Medulla oblongata (tissue), 1 donor: ENCODE measurements at regions not wholly inside any gene's neighbourhood (a gene's known extent, or its start where the extent isn't known, plus 50 kb on each side); places are given as distances from the start of the nearest gene placed in this dataset.
"Not testable (repeated sequence)": the region's sequence is repeated elsewhere in the genome, so short reads cannot be mapped to it uniquely, and the experiment has no call there.

Experiments used
- DNase-seq: peaks from one replicate; pipeline ENCODE4 v3.0.0-alpha.2; 2015; ENCODE audit errors: extremely low spot score

DNA sequence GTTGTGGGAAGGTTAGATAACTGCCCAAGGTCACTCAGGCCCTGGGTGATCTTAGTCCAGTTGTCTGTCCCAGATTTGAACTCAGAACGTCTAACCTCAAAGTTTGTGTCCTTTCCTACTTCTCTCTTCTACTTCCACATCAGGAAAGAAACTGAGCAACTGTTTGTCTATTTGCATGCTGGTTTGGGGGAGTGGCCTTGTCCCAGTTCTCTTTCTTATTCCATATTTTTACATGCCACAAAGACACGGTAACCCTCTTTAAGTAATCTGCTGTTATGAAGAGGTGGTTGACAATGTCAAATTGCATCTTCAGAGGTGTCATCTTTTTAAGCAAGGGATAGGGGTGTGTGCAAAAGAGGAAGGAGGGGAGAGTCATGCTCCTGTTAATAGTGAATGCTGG lies 432.5 kb downstream of the HS3ST3B1 start:
- no peak for DNase-seq

DNA sequence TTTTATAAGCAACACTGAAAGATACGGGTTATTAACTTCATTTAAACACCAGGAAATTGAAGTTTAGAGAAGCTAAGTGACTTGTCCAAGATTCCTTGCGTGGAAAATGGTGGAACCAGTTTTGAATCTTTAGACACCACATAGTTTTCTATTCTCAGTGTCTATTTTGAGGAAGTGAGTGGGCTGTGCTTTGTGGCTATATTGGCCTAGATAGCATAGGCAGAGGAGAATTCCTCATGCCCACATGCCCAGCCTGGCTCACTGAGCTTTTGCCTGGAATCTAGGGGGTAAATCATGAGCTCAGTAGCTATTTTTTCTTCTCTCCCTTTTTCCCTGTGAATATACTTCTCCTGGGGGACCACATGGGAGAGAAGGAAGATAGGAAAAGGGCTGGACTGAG lies 431.3 kb downstream of the HS3ST3B1 start:
- no peak for DNase-seq

DNA sequence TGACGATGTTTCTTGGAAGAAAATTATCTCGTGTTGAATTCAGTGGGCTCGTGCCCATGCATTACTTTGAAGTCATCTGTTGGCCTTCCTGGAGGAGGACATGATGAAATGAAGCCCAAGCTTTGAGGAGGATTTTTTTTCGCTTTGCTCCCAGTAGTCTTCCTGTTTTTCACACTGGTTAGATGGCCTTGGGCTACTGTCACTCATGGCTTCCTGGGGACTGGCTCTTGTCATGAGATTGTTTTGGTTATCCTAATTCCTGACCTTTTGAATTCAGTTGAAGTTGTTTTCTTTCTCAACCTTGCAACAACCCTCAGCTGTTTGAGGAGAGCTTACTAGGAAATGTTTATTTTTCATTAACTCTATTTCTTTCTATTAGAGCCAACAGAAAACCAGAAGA lies 430.7 kb downstream of the HS3ST3B1 start:
- DNase-seq = no peak

DNA sequence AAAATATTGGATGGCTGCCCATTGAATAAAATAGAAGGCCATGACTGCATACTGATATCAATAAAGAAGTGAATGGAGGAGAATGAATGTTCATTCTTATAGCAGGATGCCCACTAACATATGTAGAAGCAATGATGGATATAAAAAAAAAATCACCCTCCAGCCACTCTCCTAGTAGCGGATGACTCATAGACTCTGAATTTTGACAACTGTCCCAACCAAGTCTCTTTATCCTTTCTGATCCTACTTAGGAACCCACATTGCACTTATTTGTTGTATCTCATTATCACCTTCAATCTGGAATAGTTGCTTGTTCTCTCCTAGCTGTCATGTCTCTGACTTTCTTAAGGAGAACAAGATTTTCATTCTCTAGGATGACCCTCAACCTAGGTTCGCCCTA lies 429.9 kb downstream of the HS3ST3B1 start:
- DNase-seq = no peak

DNA sequence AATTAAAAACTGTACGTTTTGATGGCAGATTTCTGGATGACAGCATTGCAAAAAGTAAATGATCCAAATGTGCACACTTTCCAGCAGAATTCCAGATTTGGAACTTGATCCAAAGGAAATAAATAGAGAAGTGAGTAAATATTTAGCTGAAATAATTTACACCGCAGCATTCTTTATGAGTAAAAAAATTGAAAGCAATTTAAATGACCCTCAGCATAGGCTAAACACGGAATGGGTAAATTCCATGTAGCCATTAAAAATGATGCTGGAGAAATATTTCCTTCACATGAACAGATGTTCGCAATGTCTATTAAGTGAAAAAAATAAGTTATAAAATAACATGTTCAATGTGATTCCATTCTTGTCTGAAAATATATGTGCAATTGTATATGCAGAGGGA lies 424.8 kb downstream of the HS3ST3B1 start:
- no peak for DNase-seq

DNA sequence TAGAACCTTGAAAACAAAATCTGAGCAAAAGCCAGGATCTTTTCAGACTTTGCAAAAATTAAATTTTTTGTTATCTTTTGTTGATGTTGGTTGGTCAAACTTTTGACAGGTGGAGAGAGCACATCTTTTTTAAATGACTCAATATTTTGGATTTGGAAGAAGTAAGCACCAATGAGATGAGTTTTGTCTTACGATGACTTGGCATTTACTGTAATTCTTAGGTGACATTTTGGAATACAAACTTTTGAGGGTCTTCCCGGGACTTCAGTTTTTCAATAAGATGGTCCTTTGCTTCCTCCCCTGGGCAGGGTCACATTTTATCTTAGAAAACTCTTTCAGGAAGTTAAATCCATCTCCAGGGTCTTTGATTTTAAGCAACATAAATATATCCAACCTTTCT lies 423.9 kb downstream of the HS3ST3B1 start:
- DNase-seq = no peak

DNA sequence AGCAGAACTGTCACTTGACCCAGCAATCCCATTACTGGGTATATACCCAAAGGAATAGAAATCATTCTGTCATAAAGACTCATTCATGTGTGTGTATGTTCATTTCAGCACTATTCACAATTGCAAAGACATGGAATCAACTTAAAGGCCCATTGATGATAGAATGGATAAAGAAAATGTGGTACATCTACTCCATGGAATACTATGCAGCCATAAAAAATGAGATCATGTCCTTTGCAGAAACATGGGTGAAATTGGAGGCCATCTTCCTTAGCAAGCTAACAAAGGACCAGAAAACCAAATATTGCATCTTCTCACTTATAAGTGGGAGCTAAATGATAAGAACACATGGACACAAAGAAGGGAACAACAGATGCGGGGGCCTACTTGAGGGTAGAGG lies 422.5 kb downstream of the HS3ST3B1 start:
- not testable (repeated sequence) for DNase-seq

DNA sequence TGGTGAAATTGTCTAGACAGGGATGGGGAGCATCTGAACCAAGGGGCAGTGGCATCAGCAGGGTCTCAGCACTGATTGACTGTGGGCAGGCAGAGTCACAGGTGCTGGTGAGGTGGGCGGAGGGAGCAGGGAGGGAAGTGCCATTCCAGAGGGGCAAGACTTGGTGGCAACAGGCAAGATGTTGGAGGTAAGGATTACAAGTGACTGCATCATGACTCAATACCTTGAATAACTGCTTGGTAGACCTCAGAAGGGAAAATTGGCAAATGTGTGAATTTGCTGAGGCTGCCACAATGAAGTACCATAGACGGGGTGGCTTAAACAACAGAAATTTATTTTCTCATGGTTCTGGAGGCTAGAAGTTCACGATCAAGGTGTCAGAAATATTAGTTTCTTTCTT lies 419.1 kb downstream of the HS3ST3B1 start:
- no peak for DNase-seq

DNA sequence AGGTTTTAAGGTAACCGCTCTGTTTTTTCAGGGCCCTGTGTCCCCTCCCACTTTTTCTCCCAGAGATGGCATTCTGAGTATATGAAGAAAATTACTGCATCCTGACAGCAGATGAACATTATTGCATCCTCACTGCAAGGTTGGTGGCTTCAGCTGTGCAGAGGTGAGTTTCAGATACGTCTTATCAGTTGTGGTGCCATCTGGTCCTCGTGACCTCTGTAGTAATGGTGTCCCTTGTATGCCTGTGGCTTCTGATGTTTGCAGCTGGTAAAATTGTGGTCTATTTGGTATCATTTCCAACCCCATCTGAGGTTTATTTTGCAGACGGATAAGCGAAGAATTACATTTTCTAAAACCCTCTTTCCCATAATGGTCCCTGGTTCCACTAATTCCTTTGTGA lies 417.0 kb downstream of the HS3ST3B1 start:
- DNase-seq = no peak

DNA sequence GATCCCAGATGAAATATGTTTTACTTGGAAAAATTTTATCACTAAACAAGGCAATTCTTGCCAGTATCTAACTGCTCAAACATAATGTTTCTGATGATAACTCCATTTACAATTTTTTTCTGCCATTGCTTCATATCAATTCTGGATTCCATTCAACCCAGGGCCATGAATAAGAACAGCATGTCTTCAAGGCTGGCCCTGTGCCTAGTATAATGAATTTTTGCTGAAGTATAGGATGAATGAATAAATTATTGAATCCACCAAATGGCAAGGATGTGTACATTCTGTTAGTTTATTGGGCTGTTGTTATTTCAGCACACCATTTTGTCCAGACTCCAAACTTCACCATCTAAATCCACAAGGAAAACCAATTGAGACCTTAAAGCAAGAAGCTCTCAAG lies 414.7 kb downstream of the HS3ST3B1 start:
- DNase-seq = no peak

DNA sequence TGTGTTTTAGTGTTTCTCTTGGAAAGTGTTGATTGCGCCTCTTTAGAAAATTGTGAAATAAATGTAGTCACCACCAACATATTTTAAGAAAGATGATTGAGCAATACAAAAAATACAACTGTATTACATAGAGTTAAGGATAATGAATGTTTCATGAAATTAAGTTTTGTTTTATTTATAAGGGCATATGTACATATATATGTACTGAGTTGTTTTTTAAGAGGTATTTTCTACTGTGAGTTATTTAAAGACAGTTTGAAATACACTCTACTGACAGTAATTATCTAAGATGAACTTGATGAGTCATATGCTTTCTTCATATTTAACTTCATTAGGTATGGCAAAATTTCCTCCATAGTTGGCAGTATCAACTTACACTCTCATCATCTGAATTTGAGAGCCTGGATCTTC lies 411.7 kb downstream of the HS3ST3B1 start:
- no peak for DNase-seq

DNA sequence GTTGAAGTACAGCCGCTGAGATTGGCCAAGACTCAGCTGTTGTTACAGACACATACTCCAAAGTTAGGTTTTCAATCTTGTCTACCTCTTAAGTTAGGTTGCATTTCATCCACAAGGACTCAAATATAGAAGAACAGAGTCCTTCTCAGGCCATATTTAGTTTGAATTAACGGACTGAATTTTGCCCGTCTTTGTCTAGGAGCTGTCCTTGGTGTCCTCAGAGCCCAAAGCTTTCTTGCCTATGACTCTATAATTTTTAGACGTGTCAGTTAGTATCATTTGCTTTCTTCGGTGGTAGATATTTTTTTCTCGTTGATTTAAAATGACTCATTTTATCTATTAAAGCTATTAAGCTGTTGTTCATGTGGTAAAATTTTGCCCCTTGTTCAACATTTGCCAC lies 403.2 kb downstream of the HS3ST3B1 start:
- no peak for DNase-seq

DNA sequence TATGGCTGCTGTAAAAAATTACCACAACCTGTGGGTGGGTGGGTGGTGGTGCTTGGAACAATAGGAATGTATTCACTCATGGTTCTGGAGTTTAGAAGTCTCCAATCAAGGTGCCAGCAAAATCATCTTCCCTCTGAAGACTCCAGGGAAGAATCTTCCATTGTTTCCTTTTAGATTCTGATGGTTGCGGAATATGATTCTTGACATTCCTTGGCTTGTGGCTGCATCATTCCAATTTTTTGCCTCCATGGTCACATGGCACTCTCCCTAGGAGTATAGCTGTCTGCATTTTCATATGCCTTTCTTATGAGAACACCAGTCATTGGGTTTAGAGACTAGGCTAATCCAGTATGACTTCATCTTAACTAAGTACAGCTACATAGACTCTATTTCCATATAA lies 401.0 kb downstream of the HS3ST3B1 start:
- DNase-seq = no peak

DNA sequence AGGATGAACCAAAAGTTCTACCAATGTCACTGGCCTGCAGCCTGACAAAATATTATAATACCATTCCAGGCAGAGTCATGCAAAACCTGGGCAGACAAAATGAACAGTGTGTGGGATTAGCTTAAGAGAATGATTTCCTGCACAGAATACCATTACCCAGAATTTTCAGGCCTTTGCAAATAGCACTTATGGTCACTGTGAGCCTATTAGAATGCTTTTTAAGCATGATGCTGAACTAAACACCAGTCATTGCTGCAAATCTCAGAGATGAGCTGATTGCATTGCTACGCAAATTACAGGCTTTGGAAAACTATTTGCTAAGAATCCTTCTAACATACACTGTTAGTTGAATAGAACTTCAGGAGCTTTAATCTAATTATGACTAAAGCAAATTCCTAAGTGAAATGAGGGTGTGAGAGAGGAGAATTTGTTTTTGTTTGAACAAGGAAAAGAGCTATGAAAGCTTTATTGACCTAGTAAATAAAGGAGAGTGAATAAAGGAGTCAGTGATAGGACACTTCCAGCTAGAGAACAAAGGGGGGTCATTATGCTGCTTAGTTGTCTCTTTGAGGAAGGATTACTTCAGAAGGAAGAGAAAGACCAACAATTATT lies 398.8 kb downstream of the HS3ST3B1 start:
- peak; percentile 3 for DNase-seq

DNA sequence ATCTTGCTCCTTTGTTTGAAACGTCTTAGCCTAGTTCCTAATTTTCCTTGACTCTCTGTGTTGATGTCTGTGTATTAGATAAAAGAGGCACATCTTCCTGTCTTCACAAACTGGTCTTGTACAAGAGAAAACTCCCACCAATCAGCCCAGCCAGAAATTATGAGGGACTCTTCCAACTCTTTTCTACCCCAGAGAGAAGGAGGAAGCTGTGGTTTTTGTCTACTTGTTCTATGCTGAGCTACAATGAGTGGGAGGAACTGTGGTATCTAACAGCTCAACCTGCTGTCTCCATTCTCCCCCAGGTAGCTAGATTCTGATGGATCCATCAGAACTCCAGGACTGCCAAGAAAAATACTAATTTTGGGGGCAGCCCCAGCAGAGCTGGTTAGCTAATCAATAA lies 392.5 kb downstream of the HS3ST3B1 start:
- DNase-seq = no peak

DNA sequence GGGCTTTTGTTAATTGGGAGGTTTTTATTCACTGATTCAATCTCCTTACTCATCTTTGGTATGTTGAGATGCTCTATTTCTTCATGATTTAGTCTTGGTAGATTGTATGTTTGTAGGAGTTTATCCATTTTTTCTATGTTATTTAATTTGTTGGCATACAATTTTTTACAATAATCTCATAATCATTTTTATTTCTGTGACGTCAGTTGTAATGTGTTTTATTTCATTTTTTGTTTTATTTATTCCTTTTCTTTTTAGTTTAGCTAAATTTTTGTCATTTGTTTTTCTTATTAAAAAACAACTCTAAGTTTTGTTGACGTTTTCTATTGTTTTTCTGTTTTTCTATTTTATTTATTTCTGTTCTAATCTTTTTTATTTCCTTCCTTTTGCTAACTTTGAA lies 389.8 kb downstream of the HS3ST3B1 start:
- no peak for DNase-seq

DNA sequence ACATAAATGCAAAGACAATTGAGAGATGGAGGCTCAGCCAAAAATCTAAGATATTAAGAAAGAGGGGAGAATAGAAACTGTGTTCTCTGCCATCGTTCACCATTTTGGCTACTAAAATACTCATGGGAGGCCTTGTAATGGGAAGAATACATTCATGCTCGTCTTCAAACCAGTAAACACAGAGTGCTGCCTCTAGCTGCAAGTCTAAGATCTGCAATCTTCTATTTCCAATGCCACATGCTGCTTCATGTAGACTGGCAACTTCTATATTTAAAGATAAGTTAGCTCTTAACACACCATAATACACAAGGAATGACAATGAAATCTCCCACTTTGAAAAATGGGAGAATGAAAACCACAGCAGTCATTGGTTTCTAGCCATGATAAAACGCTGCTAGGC lies 387.3 kb downstream of the HS3ST3B1 start:
- no peak for DNase-seq

DNA sequence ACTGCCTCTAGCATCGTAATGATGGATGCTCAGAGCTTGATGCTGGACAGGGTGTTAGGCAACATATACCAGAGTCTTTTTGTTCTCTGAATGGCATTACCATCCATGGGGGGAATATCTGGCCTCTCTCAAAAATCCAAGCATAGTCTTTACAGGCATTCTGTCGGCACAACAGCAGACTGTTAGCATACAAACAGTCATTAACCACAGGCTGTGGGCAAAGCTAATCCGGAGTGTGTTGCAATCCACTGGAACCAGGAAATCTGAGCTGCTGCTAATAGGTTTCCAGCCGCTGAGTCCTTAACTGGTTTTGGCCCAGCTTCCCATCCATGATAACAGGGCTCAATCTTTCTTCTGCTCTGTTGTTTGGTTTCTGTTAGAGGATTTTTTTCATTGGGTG lies 371.9 kb downstream of the HS3ST3B1 start:
- no peak for DNase-seq

DNA sequence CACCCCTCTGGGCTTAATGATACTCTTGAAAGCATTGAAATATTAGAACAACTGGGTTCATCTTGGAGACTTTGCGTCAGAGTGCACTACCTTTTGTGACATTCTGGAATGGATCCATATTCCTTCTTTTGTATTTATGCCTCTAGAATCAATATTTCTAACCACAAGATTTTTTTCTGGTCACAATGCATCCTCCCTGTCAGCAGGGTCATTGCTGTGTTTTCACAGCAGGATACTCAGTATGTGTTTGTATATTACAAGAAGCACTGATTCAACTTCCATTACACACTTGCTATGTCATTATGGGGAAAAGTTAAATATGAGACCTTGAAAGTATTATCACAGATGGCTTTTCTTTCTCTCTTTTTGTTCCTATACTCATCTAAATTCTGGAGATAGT lies 370.0 kb downstream of the HS3ST3B1 start:
- DNase-seq = no peak

DNA sequence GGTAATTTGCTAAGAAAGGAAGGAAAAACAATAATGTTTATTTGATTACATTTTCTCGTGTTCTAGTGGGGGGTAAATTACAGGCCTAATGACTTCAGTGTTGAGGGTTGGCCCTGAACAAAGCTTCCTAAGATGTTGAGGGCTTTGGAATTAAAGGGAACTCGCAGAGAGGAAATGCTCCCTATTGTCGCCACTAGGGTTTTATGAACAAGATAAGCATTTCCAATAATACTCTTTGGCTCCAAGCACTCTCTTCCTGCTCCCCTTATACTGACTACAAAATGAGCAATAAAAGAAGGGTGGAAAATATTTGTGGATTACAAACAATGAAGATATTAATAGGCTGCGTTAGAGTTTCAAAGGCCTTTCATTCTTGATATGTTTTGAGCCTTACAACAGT lies 363.6 kb downstream of the HS3ST3B1 start:
- no peak for DNase-seq

DNA sequence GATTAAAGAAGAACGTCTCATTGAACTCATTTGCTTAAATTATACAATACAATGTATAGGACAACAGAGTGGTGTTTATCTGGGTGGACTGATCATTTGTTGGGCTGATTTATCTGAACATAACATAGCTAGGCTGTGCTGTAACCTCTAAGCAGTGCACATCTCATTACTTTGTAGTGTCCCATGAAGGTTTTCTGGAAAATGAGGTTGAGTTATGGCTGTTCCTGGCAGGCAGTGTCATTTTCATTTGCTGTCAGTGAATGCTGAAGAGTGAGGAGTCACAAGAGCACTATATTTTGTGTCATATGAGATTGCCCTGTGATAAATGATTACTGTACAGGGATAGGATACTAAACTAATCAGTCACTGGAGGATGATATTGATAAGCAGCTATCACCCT lies 340.2 kb downstream of the HS3ST3B1 start:
- no peak for DNase-seq

DNA sequence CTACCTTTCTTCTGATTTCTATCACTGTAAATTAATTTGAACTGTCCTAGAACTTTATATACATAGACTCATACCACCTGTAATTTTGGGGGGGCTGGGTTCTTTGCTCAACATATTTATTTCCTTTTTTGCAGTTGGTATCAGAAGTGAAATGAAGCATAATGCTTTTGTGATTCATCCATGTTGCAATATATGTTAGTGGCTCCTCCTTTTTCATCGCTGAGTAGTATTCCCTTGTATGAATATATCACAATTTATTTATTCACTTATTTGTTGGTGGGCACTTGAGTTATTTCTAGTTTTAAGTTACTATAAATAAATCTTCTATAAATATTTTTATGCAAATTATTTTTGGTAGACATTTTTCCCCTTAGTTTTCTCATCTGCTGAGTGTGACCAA lies 336.4 kb downstream of the HS3ST3B1 start:
- no peak for DNase-seq

DNA sequence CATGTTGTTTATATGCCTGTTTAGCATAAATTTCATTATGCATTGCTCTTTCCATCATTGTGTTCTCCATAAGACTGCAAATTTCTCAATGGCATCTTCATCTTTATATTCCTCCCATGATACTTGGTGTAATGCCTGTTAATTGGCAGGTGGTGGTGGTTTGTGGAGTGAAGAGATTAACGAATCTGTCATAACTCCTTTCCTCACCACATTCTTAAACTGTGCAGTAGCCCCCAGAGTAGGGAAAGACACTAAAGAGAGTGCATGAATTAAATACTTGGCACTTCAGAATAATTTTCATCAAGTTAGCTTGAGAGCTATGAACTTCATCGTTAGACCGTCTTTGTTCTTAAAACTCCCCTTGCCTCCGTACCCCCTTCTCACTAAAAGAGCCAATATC lies 329.7 kb downstream of the HS3ST3B1 start:
- DNase-seq = no peak

DNA sequence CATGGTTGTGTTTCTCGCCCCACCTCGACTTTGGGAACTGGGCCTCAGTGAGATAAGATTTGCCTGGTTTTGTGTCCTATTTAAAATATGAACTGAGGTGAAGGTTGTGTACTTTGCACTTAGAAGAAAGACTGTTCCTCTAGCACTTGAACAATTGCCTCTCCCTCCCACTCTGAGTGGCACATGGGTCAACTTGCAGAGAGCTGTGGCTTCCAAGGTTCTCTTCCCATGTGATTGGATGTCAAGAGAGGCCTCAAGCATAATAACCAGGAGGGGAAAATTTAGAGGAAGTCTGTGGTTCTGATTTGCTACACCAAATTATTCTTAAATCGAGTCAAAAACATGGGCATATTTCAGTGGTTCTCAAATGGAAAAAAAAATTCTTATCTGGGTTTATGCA lies 329.2 kb downstream of the HS3ST3B1 start:
- no peak for DNase-seq
